ENCODE measurements at regions not wholly inside any gene's neighbourhood (a gene's known extent, or its start where the extent isn't known, plus 50 kb on each side); places are given as distances from the start of the nearest gene placed in this dataset.
A peak's percentile ranks its signal among the peaks of the same experiment; 100 is the strongest.
"Not testable (repeated sequence)": the region's sequence is repeated elsewhere in the genome, so short reads cannot be mapped to it uniquely, and the experiment has no call there.

DNA sequence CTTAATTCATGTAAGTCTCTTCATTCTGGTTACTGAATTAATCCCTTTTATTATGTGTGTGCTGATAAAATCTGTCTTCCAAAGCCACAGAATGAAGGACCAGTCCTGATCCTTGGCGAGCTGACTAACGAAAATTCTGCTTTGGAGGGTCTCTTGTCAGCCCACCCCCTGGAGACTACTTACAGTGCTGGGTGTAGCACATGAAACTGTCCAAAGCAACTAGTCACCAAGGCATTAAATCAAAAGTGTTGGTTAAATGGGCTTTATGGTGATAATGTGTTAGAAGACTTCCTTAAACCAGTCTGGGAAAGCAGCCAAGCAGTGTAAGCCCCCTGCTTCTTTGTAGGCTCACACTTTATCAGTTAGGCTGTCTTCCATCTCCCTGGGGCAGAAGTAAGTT is 420.2 kb downstream of the SUCLG1 start:
- DNase-seq, result no peak

DNA sequence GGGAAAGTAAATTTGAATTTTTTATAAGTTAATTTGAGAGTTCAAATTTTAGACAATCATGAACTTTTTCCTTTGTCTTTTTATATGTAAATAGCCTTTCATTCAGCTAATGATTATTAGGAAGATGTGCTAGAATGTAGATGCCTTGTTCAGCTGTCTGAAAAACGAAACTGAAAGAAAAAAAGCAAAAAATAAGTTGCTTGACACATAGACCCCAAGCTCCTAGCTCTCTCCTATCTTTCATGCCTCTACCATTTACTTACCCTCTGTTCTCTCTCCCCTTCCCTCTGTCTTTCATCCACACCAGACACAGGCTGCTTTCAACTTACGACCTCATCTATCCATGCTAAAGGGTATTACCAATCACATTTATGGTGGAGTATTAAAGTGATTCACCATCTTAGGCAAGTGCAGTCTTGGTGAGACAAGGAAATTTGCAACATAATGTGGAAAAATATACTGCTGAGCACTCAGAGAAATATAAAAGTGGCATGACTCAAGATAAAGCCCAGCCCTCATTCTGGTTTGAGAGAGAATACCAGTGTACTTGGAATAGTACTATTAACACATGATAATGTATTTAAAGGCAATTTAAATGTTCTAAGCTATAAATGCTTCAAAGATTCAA is 425.6 kb downstream of the SUCLG1 start:
- DNase-seq, result no peak

DNA sequence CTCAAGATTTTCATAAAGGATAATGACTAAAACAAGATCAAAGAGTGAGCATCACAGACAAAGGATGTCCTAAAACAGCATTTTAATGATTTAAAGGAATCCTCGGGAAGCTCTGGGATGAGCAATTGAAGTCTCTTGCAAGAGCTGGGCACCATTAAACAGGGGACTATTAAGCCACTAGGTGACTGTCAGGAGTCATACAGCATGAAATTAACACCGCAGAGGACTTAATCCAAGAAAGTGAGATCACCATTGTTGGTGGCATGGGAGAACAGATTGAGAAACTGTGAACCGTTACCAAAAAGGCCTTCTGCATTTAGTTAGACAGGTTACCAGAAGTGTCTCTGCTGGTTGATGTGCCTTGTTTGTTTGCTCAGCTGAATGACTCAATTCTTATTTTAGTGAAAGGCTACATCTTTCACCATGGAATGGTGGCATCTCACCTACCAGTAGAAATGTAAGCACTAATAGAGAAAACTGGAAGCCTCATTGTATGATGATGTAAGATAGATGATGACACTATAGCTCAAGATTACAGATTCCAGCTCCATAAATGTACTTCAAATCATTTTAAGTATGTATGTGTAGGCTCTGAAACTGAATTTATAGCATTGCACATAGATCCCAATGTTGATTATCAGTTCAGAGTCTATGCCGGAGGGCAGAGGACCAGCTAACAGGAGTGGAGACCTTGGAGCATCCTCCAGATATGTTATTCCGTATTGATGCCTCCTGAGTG is 427.6 kb downstream of the SUCLG1 start:
- no peak for DNase-seq

DNA sequence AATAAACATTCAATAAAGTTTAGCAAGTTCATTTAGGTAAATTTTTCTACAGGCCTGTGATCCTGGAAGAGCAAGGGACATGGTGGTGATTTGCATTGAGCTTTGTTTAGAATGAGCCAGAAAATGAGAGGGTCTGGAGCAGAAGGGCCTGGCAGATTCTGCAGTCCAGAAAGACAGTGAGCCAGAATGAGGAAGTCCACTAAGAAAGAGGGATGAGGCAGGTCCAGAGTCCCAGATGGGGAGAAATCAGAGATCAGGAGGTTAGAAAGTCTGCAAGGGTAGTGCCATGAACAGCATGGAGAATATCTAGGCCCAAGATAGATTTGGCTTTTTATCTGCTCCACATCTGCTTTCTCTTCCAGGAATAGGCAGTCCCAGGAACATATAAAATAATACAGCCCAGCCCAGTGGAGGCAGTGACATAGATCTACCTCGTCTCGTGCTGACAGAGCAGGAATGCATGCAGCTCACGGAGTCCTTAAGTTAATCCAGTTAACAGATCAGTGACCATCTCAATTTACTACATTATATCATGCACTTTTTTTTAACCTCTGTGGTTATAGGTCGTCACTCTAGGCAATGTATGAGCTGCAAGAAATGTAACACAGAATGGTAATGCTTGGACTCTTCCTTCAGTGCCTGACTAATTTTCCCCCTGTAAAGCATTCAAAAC is 429.0 kb downstream of the SUCLG1 start:
- DNase-seq, result no peak

DNA sequence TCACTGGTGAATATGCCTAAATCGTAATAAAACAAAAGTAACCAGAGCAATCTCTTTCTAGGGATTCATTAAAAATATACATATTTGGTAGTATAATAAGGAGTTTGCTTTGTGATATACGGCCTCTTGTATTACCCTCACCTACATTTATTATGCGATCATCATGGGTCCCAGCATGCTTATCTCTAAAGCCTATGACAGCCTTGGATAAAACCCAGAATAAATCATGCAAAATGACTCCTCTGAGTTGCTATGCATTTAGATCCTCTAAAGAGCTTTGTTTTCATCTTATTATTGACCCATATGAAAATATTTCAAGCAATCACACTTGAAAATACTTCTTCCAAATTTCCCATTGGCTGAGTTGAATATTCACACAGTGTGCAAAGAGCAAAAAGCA is 432.3 kb downstream of the SUCLG1 start:
- DNase-seq, result no peak

DNA sequence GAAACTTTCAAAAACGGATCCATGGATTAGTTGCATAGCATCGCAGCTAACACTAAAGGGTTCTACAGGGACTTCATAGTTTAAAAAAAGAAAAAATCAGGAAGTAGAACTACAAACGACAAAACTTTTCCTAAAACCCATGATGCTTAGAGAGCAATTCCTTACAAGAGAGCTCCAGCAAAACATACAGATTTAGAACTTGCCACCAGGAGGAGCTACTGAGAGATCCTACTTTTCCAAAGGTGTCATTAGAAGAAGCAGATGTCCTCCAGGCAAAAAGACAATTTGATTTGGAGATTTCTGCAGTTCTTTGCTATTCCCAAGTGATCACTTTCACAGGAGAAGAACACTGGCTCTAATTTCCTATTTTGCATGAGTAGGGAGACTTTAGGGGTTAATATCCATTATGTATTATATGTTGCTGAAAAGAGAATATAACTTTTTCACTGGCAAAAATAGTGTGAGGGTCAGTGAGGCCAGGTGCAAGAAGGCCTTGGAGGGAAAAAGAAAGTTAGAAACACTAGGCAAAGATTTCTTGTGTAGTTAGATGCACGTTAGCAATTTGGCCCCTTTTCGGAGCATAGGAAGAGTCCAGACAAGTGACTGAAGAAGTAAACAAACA is 436.2 kb downstream of the SUCLG1 start:
- peak; percentile 6 for DNase-seq

DNA sequence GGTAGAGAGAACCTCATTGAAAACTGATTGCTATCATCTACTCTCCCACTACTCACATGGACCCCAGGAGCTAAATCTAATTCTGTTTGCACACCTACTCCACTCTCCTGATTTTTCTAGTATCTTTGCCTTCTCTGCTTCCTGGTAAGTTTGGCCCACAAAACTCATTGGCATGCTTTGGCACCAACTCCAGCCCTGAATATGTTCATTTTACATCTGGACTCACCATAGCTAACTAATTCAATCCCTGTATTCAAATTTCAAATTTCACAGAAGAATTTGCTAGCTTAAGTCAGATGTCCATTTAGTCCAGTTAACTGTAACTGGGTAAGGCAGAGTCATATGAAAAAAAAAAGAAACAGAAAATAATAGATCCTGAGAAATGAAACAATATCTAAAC is 442.1 kb downstream of the SUCLG1 start:
- DNase-seq, result no peak

DNA sequence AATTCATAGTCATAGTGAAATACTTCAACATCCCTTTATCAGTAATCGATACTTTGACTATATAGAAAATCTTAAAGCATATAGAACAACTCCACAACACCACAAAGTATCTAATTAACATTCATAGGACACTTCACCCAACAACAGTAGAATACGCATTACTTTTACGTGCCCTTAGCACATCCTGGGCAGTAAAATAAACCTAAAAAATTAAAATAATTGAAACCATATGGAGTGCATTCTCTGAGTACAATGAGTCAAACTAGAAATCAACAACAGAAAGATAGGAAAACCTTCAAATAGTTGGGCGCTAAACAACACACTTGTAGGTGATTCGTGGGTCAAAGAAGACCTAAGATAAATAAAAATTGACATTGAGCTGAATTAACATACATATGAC is 442.9 kb downstream of the SUCLG1 start:
- no peak for DNase-seq

DNA sequence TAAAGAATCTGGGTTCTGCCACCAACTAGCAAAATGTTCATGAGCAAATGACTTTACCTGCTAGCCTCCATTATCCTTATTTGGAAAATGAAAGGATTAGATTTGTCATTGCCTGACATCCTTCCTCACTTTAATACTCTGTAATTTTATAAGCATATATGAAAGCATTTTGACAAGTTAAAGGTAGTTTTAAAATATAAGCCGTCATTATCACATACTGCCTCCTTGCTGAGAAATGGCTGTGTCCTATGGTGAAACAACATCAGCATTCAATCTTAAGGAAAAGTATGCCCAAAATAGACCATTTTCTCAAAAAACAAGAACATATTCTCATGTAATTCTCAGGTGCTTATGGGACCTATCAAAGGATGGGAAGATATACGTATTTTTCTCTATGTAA is 461.2 kb downstream of the SUCLG1 start:
- no peak for DNase-seq

DNA sequence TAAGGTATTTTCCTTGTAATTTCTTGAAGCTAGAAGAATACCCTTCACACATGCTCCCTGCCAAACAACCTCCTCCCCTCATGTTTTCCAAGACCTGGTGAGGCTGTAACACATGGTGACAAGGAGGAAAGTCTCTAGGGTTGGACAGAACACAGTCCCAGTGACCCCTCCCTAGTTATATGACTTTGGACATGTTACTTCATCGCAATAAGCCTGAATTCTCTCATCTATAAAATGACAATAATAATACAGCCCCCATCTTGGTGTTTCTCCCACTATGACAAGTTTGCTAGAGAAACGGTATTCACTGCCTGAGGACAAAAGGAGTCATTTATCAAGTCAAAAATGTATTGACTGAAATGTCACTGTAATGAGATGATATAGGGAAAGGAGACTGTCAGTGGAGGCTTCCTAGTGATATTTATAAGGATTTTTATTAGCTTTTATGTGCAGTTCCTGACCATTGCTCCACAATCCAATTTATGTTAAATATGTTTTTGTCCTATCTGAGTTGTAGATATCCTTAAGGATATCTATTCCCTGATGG is 464.4 kb downstream of the SUCLG1 start:
- no peak for DNase-seq

DNA sequence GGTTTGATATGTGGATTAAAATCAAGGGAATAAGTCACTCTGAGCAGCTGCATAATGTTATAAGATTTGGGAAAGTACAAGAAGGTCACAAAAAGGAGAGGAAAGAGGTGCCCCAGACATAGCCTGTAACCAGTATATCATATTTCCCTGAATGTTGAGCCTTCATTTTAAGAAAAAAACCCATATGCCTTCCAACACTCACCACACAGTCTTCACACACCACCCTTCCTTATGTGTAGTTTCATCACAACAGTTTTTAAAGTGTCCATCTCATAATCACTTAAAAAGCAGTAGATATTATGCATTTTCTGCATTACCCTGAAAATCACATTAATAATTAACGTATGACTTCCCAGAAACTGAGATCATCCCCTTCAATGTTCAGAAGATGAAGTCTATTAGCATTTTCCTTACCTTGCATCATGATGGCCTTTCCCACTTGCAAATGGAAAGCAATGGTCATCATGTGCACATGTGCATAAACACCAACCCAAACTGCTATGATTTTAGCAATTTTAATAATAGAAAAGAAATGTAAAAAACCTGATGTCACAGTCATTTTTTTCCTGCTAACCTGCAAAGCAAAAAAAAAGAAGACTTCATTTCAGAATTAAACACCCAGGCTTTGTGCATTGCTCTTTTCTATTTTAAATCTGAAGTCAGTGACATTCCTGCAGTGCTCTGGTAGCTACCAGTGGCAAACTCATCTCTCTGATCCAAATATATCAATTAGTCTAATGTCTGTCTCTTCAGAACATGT is 465.0 kb downstream of the SUCLG1 start:
- DNase-seq, result no peak

DNA sequence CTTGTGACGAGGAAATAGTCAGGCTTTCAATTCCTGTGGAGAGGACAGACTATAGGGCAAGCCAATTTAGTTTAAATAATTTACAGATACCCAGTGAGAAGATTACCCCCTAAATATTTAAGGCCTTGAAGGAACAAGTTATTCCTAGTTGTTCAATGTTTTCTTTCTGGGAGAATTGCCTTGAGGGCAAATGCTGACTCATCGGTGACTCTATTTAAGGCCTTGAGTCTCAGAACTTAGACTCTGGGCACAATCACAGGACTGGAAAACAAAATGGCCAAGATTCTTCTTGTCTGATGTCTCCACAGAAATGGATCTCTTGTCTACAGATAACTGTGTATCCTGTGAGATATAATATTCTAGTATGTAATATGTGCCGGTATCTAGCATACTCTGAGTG is 467.1 kb downstream of the SUCLG1 start:
- DNase-seq, result no peak

DNA sequence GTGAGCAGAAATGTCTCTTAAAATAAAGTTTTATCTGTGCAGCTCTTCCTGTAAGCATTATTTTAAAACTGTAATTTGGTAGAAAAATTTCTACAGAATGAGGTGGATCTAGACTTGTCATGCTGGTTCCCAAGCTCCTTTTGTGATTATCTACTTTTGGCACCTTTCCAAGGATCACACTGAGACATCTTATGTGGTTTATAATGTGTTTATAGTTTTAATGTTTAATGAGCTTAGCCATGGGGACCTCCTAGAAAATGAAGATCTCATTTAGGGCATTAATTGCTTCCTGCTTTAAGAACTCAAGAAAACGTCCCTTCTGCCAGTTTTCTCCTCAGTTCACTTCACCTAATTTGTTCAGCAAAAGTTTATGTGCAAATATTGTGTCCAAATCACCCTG is 468.4 kb downstream of the SUCLG1 start:
- DNase-seq, result no peak

DNA sequence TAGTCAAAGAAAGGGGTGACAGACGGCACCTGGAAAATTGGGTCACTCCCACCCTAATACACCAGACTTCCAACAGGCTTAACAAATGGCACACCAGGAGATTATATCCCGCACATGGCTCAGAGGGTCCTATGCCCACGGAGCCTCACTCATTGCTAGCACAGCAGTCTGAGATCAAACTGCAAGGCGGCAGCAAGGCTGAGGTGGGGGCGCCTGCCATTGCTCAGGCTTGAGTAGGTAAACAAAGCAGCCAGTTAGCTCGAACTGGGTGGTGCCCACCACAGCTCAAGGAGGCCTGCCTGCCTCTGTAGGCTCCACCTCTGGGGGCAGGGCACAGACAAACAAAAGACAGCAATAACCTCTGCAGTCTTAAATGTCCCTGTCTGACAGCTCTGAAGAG is 482.5 kb downstream of the SUCLG1 start:
- not testable (repeated sequence) for DNase-seq

DNA sequence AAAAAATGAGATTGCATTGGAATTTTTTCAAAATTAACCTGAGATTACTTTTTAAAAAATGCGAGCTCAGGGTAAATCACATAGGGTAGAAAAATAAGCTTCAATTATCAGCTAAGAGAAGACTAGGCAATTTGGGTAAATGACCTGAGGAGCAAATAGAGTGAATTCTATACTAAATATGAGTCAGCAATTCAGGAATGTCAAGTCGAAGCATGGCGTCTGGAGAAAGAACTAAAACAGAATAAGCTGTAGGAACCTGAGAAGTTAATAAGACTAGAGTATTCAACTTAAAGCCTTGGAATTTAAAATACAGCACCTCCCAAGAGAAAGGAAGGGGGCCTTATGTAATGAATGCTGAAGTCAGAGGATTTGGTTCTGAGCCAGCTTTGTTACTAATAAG is 487.0 kb downstream of the SUCLG1 start:
- DNase-seq, result no peak

DNA sequence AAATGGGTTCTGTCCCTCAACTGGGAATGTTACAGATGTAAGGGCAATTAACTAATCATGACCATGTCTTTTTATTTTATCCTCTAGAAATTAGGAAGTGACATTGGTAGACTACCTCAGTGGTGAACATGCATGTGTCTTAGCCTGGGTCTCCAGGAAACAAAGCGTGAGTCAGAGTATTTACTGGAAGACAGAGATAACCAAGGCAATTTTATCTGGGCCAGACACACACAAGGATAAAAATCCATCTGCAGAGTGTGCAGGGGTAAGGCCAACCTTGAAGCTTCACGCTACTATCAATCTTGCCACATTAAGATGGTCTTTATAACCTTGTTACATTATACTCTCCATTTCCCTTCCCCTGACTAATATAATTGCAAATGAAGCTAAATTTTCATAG is 487.5 kb downstream of the SUCLG1 start:
- no peak for DNase-seq

DNA sequence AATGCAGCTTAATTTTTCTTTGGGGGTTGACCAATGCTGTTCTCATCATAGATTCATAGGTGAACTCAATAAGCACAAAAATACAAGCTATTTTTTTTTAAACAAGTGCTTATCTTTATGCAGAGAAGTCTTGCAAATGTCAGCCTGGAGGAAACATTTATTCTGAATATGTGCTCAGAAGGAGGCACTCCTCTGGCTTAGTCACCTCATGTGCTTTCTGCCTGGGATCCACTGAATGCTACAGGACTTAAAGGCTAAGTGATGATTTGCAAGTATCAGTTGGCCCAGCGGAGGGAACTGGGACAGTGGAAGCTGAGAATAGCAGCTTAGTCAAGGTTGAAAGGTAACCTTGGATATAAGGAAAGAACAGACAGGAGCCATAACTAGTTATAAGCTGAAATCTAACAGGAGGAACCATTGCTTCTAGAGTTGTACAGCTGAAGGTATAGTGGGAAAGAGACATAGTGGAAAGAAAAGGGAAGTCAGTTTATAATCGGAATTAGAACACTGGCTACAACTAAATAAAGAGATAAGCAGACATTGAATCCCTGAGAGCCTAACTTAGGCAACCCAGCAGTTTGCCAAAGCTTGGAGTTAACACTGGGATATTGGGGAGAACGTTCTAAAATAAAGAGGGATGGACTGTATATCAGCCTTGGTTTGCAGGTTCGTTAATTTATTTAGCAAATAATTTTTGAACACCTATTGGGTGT is 488.7 kb downstream of the SUCLG1 start:
- DNase-seq, result no peak

DNA sequence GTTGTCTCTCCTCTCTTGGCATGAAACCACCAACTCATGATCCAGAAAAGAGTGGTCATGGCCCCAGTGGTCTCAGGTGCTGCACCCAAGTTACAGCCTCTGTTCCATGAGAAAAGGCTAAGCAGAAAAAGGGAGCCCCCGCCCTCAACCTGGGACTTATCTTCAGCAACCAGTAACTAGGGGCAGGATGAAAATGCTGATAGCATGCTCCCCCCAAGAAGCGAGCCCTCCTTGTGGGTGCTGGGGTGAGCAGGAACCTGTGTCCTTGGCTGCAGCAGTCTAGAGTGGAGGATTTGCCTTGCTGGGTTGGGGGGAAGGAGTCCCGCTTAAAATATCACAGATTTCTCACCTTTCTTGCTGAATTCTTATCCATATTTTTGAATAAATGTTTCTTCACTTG is 490.0 kb downstream of the SUCLG1 start:
- no peak for DNase-seq

DNA sequence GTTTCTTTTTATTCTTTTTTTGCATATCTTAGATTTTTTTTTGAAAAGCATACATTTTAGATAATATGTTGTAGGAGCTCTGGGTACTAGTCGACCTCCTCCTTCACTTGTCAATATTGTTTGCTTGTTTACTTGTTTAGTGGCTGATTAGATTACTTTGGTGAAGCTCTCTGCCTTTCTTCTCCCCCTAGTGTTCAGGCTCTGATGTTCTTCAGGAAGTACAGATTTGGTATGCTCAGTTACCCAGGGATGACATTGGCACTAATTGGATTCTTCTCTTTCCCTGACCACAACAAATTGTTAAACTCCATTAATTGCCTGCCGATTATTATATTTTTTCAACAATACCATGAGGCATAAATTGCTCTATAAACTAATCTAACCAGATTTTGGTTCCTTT is 491.2 kb downstream of the SUCLG1 start:
- DNase-seq, result no peak

DNA sequence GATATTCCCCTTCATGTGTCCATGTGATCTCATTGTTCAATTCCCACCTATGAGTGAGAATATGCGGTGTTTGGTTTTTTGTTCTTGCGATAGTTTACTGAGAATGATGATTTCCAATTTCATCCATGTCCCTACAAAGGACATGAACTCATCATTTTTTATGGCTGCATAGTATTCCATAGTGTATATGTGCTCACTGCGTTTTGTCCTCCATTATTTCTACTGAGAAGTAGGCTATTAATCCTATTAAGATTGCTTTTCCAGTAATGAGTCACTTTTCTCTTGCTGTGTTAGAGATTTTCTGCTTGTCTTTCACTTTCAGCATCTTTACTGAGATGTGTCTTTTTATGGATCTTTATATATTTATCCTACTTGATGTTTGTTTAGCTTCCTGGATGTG is 492.1 kb downstream of the SUCLG1 start:
- not testable (repeated sequence) for DNase-seq

DNA sequence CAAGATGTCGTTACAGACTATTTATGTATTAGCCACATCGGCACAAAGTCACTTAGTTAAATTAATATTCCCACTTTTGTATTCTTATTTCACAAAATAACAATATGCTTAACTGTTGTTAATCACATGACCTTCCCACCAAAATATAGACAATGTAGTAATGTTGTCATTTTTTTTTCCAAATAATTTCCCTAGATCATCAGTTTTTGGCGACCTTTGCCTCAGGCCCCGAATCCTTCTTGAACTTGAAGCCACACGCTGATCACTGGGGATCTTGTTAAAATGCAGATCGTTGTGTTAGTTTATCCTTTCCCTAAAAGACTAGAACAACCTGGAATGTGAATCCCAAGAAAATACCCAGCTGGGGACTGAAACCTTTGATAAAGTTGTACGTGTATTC is 497.6 kb downstream of the SUCLG1 start:
- DNase-seq, result no peak

DNA sequence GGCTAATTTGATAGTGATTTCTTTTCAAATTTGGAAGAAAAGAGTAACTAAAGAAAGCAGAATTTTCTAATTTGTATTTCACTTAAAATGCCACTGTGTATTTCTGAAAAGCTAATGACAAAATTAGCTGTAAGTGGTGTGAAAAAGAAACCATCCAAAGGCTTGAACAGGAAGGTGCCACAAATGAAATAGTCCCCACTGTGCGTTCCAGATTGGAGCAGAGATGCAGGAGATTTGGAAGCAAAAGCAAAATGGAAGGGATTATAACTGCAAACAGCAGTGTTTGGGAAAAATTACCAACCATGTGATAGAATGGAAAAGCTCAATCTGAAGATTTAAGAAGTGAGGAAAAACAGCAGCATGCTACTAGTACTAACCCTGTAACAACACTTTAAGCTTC is 498.7 kb downstream of the SUCLG1 start:
- DNase-seq, result no peak
